GM18870 (cell line): ENCODE measurements at regions not wholly inside any gene's neighbourhood (a gene's known extent, or its start where the extent isn't known, plus 50 kb on each side); places are given as distances from the start of the nearest gene placed in this dataset.

Source experiments
- ATAC-seq: cut with Tn5 transposase; IDR thresholded peaks from one replicate; pipeline ENCODE4 v1.9.1; 2021; ENCODE audit warnings: moderate library complexity; ENCODE audit not compliant: unreplicated experiment

GRCh38 chr18:39529358-39529757, 1963.8 kb upstream of the CELF4 start:
- no peak for ATAC-seq

- ATAC-seq = no peak
Observed at GRCh38 chr18:39527465-39527864, 1961.9 kb upstream of the CELF4 start.

GRCh38 chr18:39524370-39524769, 1958.8 kb upstream of the CELF4 start:
- no peak for ATAC-seq

- ATAC-seq = no peak
Observed at GRCh38 chr18:39523281-39523680, 1957.7 kb upstream of the CELF4 start.

GRCh38 chr18:39521164-39521563, 1955.6 kb upstream of the CELF4 start:
- ATAC-seq = no peak

GRCh38 chr18:39519741-39520140, 1954.1 kb upstream of the CELF4 start:
- ATAC-seq = no peak

- ATAC-seq = no peak
Observed at GRCh38 chr18:39515299-39515698, 1949.7 kb upstream of the CELF4 start.

- ATAC-seq = no peak
Observed at GRCh38 chr18:39513186-39513585, 1947.6 kb upstream of the CELF4 start.

- no peak for ATAC-seq
Observed at GRCh38 chr18:39506581-39507330, 1941.2 kb upstream of the CELF4 start.

GRCh38 chr18:39500306-39500705, 1934.7 kb upstream of the CELF4 start:
- no peak for ATAC-seq

- ATAC-seq = no peak
Observed at GRCh38 chr18:39497821-39498220, 1932.2 kb upstream of the CELF4 start.

GRCh38 chr18:39496986-39497385, 1931.4 kb upstream of the CELF4 start:
- no peak for ATAC-seq

GRCh38 chr18:39494211-39494896, 1928.8 kb upstream of the CELF4 start:
- ATAC-seq = no peak

GRCh38 chr18:39491408-39491807, 1925.8 kb upstream of the CELF4 start:
- no peak for ATAC-seq

- no peak for ATAC-seq
Observed at GRCh38 chr18:39489431-39489830, 1923.8 kb upstream of the CELF4 start.

- ATAC-seq = no peak
Observed at GRCh38 chr18:39487932-39488331, 1922.3 kb upstream of the CELF4 start.

GRCh38 chr18:39486268-39486667, 1920.7 kb upstream of the CELF4 start:
- no peak for ATAC-seq

GRCh38 chr18:39485696-39486095, 1920.1 kb upstream of the CELF4 start:
- ATAC-seq = no peak

GRCh38 chr18:39481281-39481680, 1915.7 kb upstream of the CELF4 start:
- no peak for ATAC-seq

- no peak for ATAC-seq
Observed at GRCh38 chr18:39480494-39481195, 1915.0 kb upstream of the CELF4 start.

GRCh38 chr18:39464006-39464405, 1898.4 kb upstream of the CELF4 start:
- ATAC-seq = no peak

- no peak for ATAC-seq
Observed at GRCh38 chr18:39462436-39462835, 1896.8 kb upstream of the CELF4 start.
